ENCODE measurements at regions not wholly inside any gene's neighbourhood (a gene's known extent, or its start where the extent isn't known, plus 50 kb on each side); places are given as distances from the start of the nearest gene placed in this dataset.

GRCh38 chr2:236720974-236721540, 151.4 kb downstream of the ACKR3 start:
- DNase-seq, result peak; percentile 98

- DNase-seq, result no peak
Observed at GRCh38 chr2:236724200-236724599, 154.6 kb downstream of the ACKR3 start.

- DNase-seq, result no peak
Observed at GRCh38 chr2:236726701-236727450, 157.3 kb downstream of the ACKR3 start.

GRCh38 chr2:236728916-236729670, 159.5 kb downstream of the ACKR3 start:
- DNase-seq, result no peak

- no peak for DNase-seq
Observed at GRCh38 chr2:236730393-236730792, 160.8 kb downstream of the ACKR3 start.

- DNase-seq, result peak; percentile 35
Observed at GRCh38 chr2:236731767-236732580, 162.3 kb downstream of the ACKR3 start.

- DNase-seq, result no peak
Observed at GRCh38 chr2:236733156-236733555, 163.5 kb downstream of the ACKR3 start.

- DNase-seq, result no peak
Observed at GRCh38 chr2:236735825-236736238, 166.2 kb downstream of the ACKR3 start.

GRCh38 chr2:236738030-236738429, 168.4 kb downstream of the ACKR3 start:
- no peak for DNase-seq

GRCh38 chr2:236738896-236739295, 169.3 kb downstream of the ACKR3 start:
- DNase-seq, result no peak

GRCh38 chr2:236739663-236740062, 170.0 kb downstream of the ACKR3 start:
- DNase-seq, result no peak

GRCh38 chr2:236740506-236740905, 170.9 kb downstream of the ACKR3 start:
- no peak for DNase-seq

GRCh38 chr2:236743039-236743920, 173.7 kb downstream of the ACKR3 start:
- no peak for DNase-seq

GRCh38 chr2:236743921-236744280, 174.3 kb downstream of the ACKR3 start:
- DNase-seq, result no peak

- DNase-seq, result no peak
Observed at GRCh38 chr2:236744281-236744705, 174.7 kb downstream of the ACKR3 start.

- DNase-seq, result no peak
Observed at GRCh38 chr2:236744716-236745115, 175.1 kb downstream of the ACKR3 start.

- no peak for DNase-seq
Observed at GRCh38 chr2:236745420-236746210, 176.0 kb downstream of the ACKR3 start.

GRCh38 chr2:236746833-236747232, 177.2 kb downstream of the ACKR3 start:
- no peak for DNase-seq

GRCh38 chr2:236747426-236747825, 177.8 kb downstream of the ACKR3 start:
- no peak for DNase-seq

- DNase-seq, result no peak
Observed at GRCh38 chr2:236747925-236748324, 178.3 kb downstream of the ACKR3 start.

- DNase-seq, result no peak
Observed at GRCh38 chr2:236748385-236748784, 178.8 kb downstream of the ACKR3 start.
